SK-N-MC (cell line): ENCODE measurements at regions not wholly inside any gene's neighbourhood (a gene's known extent, or its start where the extent isn't known, plus 50 kb on each side); places are given as distances from the start of the nearest gene placed in this dataset.

Experiments used
- EZH2 ChIP-seq: fragments of 200-600 bp; sonication (generic); IDR thresholded peaks from one replicate; pipeline ENCODE4 v1.6.1; 2017; ENCODE audit warnings: antibody characterized with exemption
- FOXP2 ChIP-seq: optimal IDR thresholded peaks from 2 replicates; pipeline ENCODE3; 2011; ENCODE audit warnings: mild to moderate bottlenecking, moderate library complexity; ENCODE audit not compliant: insufficient read depth; ENCODE audit errors: extremely low read length, control extremely low read depth
- POLR2AphosphoS5 ChIP-seq: IDR thresholded peaks from 2 replicates; pipeline ENCODE4 v1.6.1; 2012; ENCODE audit warnings: mild to moderate bottlenecking, low read depth, low read length, borderline replicate concordance

DNA sequence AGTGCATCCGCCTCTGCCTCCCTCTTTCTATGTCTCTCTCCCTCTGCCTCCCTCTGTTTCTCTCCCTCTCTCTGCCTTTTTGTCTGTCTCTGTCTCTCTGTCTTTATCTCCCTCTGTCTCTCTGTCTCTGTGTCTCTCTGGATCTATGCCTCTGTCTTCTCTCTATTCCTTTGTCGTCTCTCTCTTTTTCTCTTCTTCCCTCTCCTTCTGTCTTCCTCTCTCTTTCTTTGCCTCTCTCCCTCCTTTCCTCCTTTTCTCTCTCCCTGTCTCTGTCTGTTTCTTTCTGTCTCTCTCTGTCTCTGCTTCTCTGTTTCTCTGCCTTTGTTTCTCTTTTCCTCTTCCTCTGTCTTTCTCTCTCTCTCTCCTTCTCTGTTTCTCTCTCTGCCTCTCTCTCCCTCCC, 678.8 kb upstream of the NRP1 start:
- TF ChIP-seq EZH2, result no peak
- TF ChIP-seq POLR2AphosphoS5, result no peak
- no peak for TF ChIP-seq FOXP2
